ENCODE measurements at regions not wholly inside any gene's neighbourhood (a gene's known extent, or its start where the extent isn't known, plus 50 kb on each side); places are given as distances from the start of the nearest gene placed in this dataset.

DNA sequence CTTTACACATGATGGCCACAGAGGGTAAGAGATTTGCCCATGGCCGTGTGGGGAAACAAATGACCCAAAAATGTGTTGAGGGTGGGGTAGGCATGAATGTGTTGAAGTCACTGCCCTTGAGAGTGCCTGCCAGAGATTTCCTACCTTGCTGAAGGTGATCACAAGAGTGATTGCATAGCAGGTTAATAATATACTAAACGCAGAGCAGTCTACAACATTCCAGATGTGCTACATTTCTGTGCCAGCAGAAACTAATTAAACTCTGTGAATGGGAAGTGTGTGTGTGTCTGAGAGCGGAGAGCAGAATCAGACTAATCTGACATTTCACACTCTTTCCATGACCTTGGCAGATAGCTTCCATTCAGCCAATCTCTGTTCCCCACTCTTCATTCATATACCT lies 93.3 kb upstream of the CD53 start:
- no peak for TF ChIP-seq EP300 (conservative IDR thresholded peaks at IDR 0.05; ENCODE audit: poor library complexity, severe bottlenecking)
- TF ChIP-seq SMC3 (conservative IDR thresholded peaks at IDR 0.05; ENCODE audit: poor library complexity): no peak
- TF ChIP-seq, protein P1, sequence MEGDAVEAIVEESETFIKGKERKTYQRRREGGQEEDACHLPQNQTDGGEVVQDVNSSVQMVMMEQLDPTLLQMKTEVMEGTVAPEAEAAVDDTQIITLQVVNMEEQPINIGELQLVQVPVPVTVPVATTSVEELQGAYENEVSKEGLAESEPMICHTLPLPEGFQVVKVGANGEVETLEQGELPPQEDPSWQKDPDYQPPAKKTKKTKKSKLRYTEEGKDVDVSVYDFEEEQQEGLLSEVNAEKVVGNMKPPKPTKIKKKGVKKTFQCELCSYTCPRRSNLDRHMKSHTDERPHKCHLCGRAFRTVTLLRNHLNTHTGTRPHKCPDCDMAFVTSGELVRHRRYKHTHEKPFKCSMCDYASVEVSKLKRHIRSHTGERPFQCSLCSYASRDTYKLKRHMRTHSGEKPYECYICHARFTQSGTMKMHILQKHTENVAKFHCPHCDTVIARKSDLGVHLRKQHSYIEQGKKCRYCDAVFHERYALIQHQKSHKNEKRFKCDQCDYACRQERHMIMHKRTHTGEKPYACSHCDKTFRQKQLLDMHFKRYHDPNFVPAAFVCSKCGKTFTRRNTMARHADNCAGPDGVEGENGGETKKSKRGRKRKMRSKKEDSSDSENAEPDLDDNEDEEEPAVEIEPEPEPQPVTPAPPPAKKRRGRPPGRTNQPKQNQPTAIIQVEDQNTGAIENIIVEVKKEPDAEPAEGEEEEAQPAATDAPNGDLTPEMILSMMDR (IDR thresholded peaks at IDR 0.05; ENCODE audit: poor library complexity, severe bottlenecking): no peak
- TF ChIP-seq RAD21 (conservative IDR thresholded peaks at IDR 0.05): no peak
- TF ChIP-seq, protein P2, sequence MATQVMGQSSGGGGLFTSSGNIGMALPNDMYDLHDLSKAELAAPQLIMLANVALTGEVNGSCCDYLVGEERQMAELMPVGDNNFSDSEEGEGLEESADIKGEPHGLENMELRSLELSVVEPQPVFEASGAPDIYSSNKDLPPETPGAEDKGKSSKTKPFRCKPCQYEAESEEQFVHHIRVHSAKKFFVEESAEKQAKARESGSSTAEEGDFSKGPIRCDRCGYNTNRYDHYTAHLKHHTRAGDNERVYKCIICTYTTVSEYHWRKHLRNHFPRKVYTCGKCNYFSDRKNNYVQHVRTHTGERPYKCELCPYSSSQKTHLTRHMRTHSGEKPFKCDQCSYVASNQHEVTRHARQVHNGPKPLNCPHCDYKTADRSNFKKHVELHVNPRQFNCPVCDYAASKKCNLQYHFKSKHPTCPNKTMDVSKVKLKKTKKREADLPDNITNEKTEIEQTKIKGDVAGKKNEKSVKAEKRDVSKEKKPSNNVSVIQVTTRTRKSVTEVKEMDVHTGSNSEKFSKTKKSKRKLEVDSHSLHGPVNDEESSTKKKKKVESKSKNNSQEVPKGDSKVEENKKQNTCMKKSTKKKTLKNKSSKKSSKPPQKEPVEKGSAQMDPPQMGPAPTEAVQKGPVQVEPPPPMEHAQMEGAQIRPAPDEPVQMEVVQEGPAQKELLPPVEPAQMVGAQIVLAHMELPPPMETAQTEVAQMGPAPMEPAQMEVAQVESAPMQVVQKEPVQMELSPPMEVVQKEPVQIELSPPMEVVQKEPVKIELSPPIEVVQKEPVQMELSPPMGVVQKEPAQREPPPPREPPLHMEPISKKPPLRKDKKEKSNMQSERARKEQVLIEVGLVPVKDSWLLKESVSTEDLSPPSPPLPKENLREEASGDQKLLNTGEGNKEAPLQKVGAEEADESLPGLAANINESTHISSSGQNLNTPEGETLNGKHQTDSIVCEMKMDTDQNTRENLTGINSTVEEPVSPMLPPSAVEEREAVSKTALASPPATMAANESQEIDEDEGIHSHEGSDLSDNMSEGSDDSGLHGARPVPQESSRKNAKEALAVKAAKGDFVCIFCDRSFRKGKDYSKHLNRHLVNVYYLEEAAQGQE (IDR thresholded peaks at IDR 0.05; ENCODE audit: borderline replicate concordance): no peak
- TF ChIP-seq EZH2 (IDR thresholded peaks at IDR 0.05; ENCODE audit: borderline replicate concordance, insufficient read depth, low read length, poor library complexity, severe bottlenecking): no peak
- no peak for TF ChIP-seq TAF1 (IDR thresholded peaks at IDR 0.05; ENCODE audit: low read depth)
